Small intestine (tissue), 7 donors: ENCODE measurements at regions not wholly inside any gene's neighbourhood (a gene's known extent, or its start where the extent isn't known, plus 50 kb on each side); places are given as distances from the start of the nearest gene placed in this dataset.
A peak's percentile ranks its signal among the peaks of the same experiment; 100 is the strongest.
"Not testable (repeated sequence)": the region's sequence is repeated elsewhere in the genome, so short reads cannot be mapped to it uniquely, and the experiment has no call there.

Source experiments
- DNase-seq, 2 donors: peaks; one replicate each; pipeline versions ENCODE4 v3.0.0 to v3.0.0-alpha.2; 2013
- FAIRE-seq: peaks from 2 replicates; lab custom pipeline; 2012; peaks lifted over from hg19 to GRCh38; lab: Jason Lieb, UNC
- H3K27ac ChIP-seq, 3 donors: one replicate each; pipeline ENCODE4 v1.5.1; 2013; ENCODE audit warnings: low read length in 2 of 3, mild to moderate bottlenecking in 2 of 3, control low read depth in 1 of 3, inconsistent platforms in 1 of 3, low read depth in 1 of 3, moderate library complexity in 1 of 3
- H3K27me3 ChIP-seq, 3 donors: one replicate each; pipeline ENCODE4 v1.6.1; 2013; ENCODE audit warnings: low read length in 3 of 3, inconsistent platforms in 1 of 3; ENCODE audit not compliant: control insufficient read depth in 3 of 3, insufficient read depth in 3 of 3
- H3K36me3 ChIP-seq, 3 donors: one replicate each; pipeline ENCODE4 v1.6.1; 2013; ENCODE audit warnings: low read length in 3 of 3, inconsistent platforms in 1 of 3, low read depth in 1 of 3, mild to moderate bottlenecking in 1 of 3, moderate library complexity in 1 of 3; ENCODE audit not compliant: control insufficient read depth in 3 of 3, insufficient read depth in 2 of 3
- H3K4me1 ChIP-seq, 3 donors: one replicate each; pipeline ENCODE4 v1.6.1; 2013; ENCODE audit warnings: low read length in 2 of 3, inconsistent platforms in 1 of 3, low read depth in 1 of 3, mild to moderate bottlenecking in 1 of 3, moderate library complexity in 1 of 3; ENCODE audit not compliant: control insufficient read depth in 3 of 3, insufficient read depth in 2 of 3
- H3K4me3 ChIP-seq, 3 donors: one replicate each; pipeline ENCODE4 v1.5.1; 2013; ENCODE audit warnings: low read length in 3 of 3, control low read depth in 1 of 3, inconsistent platforms in 1 of 3, low read depth in 1 of 3, mild to moderate bottlenecking in 1 of 3, moderate library complexity in 1 of 3
- H3K9me3 ChIP-seq, 2 donors: one replicate each; pipeline ENCODE4 v1.6.1; 2013; ENCODE audit warnings: low read depth in 1 of 2, low read length in 1 of 2; ENCODE audit not compliant: control insufficient read depth in 2 of 2, insufficient read depth in 1 of 2
- WGBS, 3 donors: extraction: QIAGEN DNeasy Blood & Tissue Kit; methylation state at CpG; one replicate each; pipeline ENCODE4 v1.1.7; 2013; 5-methylcytosine and 5-hydroxymethylcytosine counted together
- donor health status: healthy with polysubstance abuse.
- donor health status: control.
- donor health status: control.
- donor health status: Bipolar disorder and iron deficiency.
- donor health status: healthy.

DNA sequence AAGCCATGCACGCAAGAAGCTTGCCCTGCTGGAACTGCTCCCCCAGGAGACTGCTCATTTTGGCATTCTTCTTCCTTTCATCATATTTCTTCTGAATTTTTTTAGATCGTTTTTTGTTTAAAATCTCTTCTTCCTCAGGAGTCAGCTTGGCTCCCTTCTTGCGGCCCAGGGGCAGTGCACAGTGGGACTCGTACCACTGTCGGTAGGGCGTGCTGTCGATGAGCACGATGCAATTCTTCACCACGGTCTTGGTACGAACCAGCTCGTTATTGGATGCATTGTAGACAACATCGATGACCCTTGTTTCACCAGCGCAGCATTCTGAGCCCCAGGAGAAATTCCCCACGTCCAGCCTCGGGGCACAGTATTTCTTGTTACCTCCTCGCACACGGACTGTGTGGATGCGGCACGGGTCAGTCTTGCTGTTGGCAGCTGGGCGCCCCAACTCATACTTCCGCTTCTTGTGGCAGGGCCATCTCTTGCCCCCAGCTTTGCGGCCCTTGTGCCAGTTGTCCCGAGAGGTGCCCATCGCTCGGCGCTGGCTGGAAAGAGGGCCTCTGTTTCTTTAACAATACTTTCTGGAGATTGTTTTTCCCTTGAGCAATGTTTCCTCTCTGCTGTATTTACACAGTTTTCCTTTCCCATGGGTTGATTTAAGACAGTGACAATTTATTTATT, 452.4 kb downstream of the TMEM121 start:
- peaks cover 0 to 24% of the 10 kb centered on the region in 2 donors for H3K9me3 ChIP-seq
- no peaks in the 10 kb centered on the region for H3K27me3 ChIP-seq
- FAIRE-seq (no peak), DNase-seq (no peak)
- H3K36me3 ChIP-seq = no peaks in the 10 kb centered on the region
- H3K4me1 ChIP-seq = no peaks in the 10 kb centered on the region
- 89 to 90% (median 90%) methylated on average over 26 of the region's 26 CpGs for WGBS, 3 donors
- H3K27ac ChIP-seq = no peak overlapping the region
- no peak overlapping the region for H3K4me3 ChIP-seq

GRCh38 chr14:105979446-105979845, 453.1 kb downstream of the TMEM121 start:
- H3K9me3 ChIP-seq = peaks cover 0 to 18% of the 10 kb centered on the region in 2 donors
- H3K27me3 ChIP-seq = no peaks in the 10 kb centered on the region
- DNase-seq = no peak
- no peaks in the 10 kb centered on the region for H3K36me3 ChIP-seq
- no peak overlapping the region for H3K27ac ChIP-seq
- no peak overlapping the region for H3K4me3 ChIP-seq
- H3K4me1 ChIP-seq = no peaks in the 10 kb centered on the region
- 75 to 83% (median 75%) methylated on average over 9 of the region's 9 CpGs for WGBS, 3 donors
- no peak for FAIRE-seq

DNA sequence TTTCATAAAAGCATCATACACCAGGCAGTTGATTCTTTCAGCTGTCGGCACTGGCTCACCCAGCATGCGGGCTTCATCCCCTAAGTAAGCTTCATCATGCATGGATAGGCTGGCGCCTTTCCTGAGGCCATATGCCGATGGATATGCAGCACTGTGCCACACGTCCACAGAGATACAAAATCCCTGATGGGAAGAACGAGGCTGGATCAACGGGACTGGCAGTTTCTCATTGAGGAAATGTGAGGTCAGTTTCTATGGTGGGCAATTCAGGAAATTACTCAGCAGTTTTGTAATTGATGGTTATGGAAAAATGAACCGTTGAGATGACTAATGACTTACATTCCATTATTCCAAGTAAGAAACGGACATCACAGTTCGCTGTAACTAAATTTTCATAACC, 453.8 kb downstream of the TMEM121 start:
- no peaks in the 10 kb centered on the region for H3K27me3 ChIP-seq
- H3K4me1 ChIP-seq = no peaks in the 10 kb centered on the region
- DNase-seq = no peak
- 68 to 74% (median 70%) methylated on average over 10 of the region's 10 CpGs for whole genome bisulfite sequencing, 3 donors
- H3K36me3 ChIP-seq = no peaks in the 10 kb centered on the region
- FAIRE-seq = no peak
- H3K9me3 ChIP-seq = peaks cover 0 to 17% of the 10 kb centered on the region in 2 donors
- H3K27ac ChIP-seq = no peak overlapping the region
- H3K4me3 ChIP-seq = no peak overlapping the region

DNA sequence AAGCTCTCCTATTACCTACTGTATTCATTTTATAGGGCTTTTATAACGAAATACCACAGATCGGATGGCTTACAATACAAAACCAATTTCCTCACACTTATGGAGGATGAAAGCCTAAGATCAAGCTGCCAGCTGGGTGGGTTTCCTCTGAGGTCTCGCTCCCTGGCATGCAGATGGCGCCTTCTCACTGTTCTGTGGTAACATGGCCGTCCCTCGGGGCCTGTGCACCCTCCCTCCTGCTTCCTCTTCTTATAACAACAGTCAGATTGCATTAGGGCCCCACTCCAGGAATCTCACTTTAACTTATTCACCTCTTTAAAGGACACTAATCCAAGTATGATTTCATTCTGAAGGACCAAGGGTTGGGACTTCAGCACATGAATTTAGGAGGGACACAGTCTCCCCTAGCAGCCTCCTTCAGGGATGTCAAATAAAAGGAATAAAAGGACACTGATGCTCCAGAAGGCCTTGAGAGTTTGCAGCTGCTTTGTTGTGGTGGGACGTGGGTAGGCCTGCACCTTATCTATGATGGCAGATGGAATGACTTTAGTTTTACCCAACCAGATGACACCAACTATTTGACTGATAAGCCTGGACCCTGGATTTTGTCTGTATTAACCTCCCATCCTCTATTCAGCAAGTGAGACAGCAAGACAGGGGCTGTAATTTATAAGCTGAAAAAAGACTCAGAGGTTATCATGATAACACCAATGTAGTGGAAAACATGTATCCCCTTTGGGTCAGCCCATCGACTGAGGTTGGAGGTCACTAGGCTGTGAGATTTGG, 455.3 kb downstream of the TMEM121 start:
- WGBS, 3 donors = 54 to 65% (median 63%) methylated on average over 7 to 8 of the region's 8 CpGs
- H3K4me1 ChIP-seq, FAIRE-seq, H3K4me3 ChIP-seq, H3K27ac ChIP-seq, H3K27me3 ChIP-seq, DNase-seq, H3K36me3 ChIP-seq: not testable (repeated sequence)
- H3K9me3 ChIP-seq = peaks cover 0 to 17% of the 10 kb centered on the region in 2 donors

GRCh38 chr14:105982664-105983063, 456.3 kb downstream of the TMEM121 start:
- FAIRE-seq (no peak), DNase-seq (no peak)
- Histone ChIP-seq H3K27me3 (no peaks in the 10 kb centered on the region), H3K36me3 (no peaks in the 10 kb centered on the region), H3K9me3 (peaks cover 0 to 17% of the 10 kb centered on the region in 2 donors), H3K27ac (no peak overlapping the region), H3K4me3 (no peak overlapping the region), H3K4me1 (no peaks in the 10 kb centered on the region)
- 82 to 93% (median 86%) methylated on average over 8 of the region's 8 CpGs for WGBS, 3 donors

DNA sequence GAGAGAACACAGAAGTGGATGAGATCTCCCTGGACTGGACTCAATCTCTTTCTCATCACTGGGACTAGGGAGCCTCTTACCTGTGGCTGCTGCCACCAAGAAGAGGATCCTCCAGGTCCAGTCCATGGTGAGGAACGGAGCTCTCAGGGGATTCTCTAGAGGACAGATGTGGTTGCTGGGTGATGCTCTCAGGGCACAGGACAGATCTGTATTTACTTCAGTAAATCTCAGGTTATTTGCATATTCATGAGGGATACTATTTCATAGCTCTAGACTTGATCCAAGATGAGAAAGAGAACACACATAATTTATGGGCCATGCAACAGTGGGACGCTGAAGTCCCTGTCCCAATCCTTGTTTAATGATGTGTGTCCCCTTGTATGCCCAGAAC, 460.5 kb downstream of the TMEM121 start:
- peaks cover 0 to 3% (median 0%) of the 10 kb centered on the region in 3 donors for H3K27me3 ChIP-seq
- no peaks in the 10 kb centered on the region for H3K4me1 ChIP-seq
- DNase-seq = no peak
- no peak for FAIRE-seq
- H3K4me3 ChIP-seq = no peak overlapping the region
- WGBS, 3 donors = 69 to 82% (median 71%) methylated on average over 2 of the region's 2 CpGs
- H3K27ac ChIP-seq = peak overlapping the region in 2 of 3 donors; percentile 51 to 67
- no peaks in the 10 kb centered on the region for H3K36me3 ChIP-seq
- H3K9me3 ChIP-seq = peaks cover 0 to 14% of the 10 kb centered on the region in 2 donors

GRCh38 chr14:105987563-105987962, 461.2 kb downstream of the TMEM121 start:
- Histone ChIP-seq H3K4me3 (no peak overlapping the region), H3K27me3 (peaks cover 0 to 3% (median 0%) of the 10 kb centered on the region in 3 donors), H3K4me1 (no peaks in the 10 kb centered on the region), H3K9me3 (peaks cover 0 to 14% of the 10 kb centered on the region in 2 donors), H3K36me3 (no peaks in the 10 kb centered on the region), H3K27ac (peak overlapping the region in 1 of 3 donors; percentile 1)
- 40 to 62% (median 51%) methylated on average over 4 of the region's 4 CpGs for WGBS, 3 donors
- DNase-seq (no peak), FAIRE-seq (no peak)

- H3K27me3 ChIP-seq = peaks cover 0 to 3% (median 0%) of the 10 kb centered on the region in 3 donors
- H3K9me3 ChIP-seq = peaks cover 0 to 9% of the 10 kb centered on the region in 2 donors
- H3K4me3 ChIP-seq = no peak overlapping the region
- no peaks in the 10 kb centered on the region for H3K4me1 ChIP-seq
- no peaks in the 10 kb centered on the region for H3K36me3 ChIP-seq
- DNase-seq = peak in 1 of 2 donors; percentile 20
- no peak for FAIRE-seq
- WGBS, 3 donors = 56 to 62% (median 61%) methylated on average over 2 of the region's 2 CpGs
- H3K27ac ChIP-seq = no peak overlapping the region
Measured at GRCh38 chr14:105989566-105990302, 463.4 kb downstream of the TMEM121 start.
